NCI-H2196 treated with DMSO at 0.1 percent for 48 hours (cell line): ENCODE measurements at regions not wholly inside any gene's neighbourhood (a gene's known extent, or its start where the extent isn't known, plus 50 kb on each side); places are given as distances from the start of the nearest gene placed in this dataset.

Experiments
- DNase-seq: peaks from one replicate; lab custom pipeline; 2025; ENCODE audit not compliant: unreplicated experiment; lab: John Stamatoyannopoulos, UW

GRCh38 chr7:125599387-125599786, 669.8 kb upstream of the POT1 start:
- DNase-seq, result no peak

- DNase-seq, result no peak
Observed at GRCh38 chr7:125592331-125592730, 662.7 kb upstream of the POT1 start.

GRCh38 chr7:125573126-125573525, 643.5 kb upstream of the POT1 start:
- DNase-seq, result no peak

DNA sequence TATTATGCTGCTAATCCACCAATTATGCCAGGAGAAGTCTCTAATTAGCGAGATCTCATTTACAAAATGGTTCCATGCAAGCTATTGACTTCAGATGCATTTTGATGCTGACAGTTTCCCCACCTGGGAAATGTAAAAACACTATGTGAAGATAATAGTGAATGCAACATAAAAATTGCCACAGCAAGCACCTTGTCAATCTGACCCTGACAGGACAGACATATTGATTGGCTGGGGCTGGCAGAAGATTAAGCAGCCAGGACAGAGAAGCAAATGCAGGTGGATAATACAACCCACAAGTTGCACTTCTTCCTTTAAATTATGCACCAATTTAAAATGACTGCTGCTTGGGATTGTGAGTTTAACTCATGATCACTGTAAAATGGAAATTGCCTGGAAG, 642.8 kb upstream of the POT1 start:
- DNase-seq, result no peak

- no peak for DNase-seq
Observed at GRCh38 chr7:125568799-125569198, 639.2 kb upstream of the POT1 start.

GRCh38 chr7:125567686-125568085, 638.1 kb upstream of the POT1 start:
- no peak for DNase-seq

GRCh38 chr7:125563964-125564529, 634.4 kb upstream of the POT1 start:
- no peak for DNase-seq

- DNase-seq, result no peak
Observed at GRCh38 chr7:125563557-125563956, 633.9 kb upstream of the POT1 start.

GRCh38 chr7:125561006-125561405, 631.4 kb upstream of the POT1 start:
- no peak for DNase-seq

DNA sequence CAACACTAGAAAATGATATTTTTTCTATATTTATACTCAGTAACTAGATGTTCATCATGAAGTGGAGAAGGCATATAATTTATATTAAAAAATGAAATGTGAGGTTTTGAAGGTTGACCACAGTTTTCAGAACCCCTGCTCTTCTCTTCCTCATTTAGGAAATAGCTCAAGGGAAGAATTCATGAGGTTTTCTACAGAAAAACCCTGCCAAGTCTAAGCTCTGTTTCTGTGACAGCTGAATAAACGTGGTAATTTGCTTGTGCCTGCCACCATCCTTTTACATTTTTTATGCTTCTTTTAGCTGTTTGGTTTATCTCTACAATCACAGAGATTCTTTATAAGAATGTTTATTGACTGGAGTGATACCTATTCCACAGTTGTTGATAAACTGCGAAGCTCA, 630.3 kb upstream of the POT1 start:
- DNase-seq, result no peak

DNA sequence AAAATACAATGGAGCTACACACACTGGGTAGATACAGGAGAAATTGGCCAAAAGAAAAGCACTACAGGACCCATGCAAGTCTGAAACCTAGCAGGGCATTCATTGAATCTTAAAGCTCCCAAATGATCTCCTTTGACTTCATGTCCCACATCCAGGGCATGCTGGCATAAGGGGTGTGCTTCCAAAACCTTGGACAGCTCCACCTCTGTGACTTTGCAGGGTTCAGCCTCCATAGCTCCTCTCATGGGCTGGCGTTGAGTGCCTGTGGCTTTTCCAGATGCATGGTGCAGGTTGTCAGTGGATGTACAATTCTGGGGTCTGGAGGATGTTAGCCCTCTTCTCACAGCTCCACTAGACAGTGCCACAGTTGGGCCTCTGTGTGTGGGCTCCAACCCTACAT, 626.3 kb upstream of the POT1 start:
- no peak for DNase-seq

DNA sequence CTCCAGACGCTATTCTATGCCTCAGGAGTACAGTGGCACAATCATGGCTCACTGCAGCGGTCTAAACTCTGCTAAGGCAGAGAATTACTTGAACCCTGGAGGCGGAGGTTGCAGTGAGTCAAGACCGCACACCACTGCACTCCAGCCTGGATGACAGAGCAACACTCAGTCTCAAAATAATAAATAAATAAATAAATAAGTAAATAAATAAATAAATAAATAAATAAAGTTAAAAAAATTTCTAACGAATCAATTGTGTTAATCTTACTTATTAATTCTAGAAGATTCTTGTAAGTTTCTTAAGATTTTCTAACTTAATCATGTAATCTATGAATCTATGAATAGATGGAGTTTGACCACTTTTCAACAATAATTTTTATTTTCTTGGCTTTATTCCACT, 621.4 kb upstream of the POT1 start:
- DNase-seq, result no peak

DNA sequence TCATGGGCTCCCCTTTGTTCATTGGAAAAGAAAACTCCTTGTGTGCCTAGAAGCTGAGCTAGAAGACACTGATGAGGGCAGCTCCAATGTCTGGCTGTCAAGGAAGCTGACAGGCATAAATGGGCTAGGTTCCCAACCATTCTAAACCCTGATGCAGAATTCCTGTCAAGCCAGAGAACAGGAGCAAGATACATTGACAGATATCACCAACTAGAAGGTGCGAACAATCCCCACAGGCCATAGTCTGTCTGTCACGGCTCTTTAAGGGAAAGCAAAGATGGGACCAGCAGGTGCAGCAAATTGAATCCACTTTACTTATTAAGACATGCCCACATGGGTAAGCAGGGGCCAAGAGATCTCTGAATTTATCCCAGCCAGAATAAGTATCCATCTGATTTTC, 617.9 kb upstream of the POT1 start:
- no peak for DNase-seq

GRCh38 chr7:125530553-125530952, 600.9 kb upstream of the POT1 start:
- no peak for DNase-seq

- no peak for DNase-seq
Observed at GRCh38 chr7:125529249-125529648, 599.6 kb upstream of the POT1 start.

DNA sequence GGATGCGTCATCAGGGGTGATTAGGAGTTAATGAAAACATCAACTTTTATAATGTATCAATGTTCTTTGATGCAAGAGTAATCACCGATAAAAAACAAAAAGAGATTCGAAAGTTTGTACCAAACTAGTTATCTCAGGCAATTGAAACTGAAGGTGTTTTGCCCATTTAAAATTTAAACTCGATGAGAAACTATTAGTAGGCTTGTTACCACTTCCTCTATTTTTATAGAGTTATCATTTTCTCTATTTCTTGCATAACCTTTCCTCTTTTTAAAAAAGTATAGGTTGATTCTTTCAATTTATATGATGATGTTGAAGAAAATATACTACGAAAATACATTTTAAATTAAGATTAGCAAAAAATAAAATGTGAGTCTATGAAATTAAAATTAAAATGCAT, 597.3 kb upstream of the POT1 start:
- DNase-seq, result no peak

GRCh38 chr7:125526092-125526491, 596.5 kb upstream of the POT1 start:
- no peak for DNase-seq

- DNase-seq, result peak; percentile 1
Observed at GRCh38 chr7:125516194-125516593, 586.6 kb upstream of the POT1 start.

GRCh38 chr7:125512373-125512772, 582.7 kb upstream of the POT1 start:
- DNase-seq, result no peak

DNA sequence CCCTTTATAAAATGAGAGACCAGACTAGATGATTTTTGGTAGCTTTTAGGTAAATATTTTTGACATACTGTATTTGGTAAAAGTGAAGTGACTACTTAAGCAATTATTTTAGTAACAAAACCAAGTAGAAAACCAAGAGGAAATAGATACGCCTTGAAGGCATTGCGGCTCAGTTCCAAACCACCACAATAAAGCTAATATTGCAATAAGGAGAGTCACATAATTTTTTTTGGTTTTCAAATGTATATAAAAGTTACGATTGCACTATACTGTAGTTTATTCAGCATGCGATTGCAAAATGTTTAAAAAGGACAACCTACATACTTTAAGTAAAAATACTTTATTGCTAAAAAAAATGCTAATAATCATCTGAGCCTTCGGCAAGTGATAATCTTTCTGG, 581.7 kb upstream of the POT1 start:
- no peak for DNase-seq

DNA sequence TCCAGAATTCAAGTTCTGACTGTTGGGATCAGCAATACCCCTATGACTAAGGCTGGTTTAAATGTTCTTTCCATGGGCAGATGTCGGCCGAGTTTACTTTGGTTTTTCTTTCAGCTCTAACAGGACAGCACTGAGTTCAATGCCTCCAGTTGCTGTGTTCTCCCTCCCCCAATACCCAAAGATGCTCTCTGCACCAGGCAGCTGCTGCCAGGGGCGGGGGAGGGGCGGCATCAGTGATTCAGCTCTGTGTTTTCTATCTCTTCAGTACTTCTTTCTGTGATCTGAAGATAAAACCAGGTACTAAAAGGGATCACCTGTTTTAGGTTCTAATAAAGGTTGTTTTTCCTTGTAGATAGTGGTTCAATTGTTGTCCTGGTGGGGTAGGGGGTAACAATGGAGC, 576.7 kb upstream of the POT1 start:
- no peak for DNase-seq

DNA sequence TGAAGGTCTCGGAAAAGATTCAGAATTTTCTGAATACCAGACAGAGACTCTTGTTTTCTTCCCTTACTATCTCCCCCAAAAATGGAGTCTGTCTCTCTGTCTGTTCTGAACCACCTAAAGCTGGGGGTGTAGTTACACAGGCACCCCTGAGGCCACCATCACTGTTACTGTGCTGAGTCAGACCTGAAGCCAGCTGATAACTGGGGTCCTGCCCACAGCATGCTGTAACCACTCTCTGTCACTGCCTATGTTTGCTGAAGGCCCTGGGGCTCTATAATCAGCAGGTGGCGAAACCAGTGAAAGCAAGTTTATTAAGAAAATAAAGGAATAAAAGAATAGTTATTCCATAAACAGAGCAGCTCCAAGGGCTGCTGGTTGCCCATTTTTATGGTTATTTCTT, 575.2 kb upstream of the POT1 start:
- DNase-seq, result no peak

DNA sequence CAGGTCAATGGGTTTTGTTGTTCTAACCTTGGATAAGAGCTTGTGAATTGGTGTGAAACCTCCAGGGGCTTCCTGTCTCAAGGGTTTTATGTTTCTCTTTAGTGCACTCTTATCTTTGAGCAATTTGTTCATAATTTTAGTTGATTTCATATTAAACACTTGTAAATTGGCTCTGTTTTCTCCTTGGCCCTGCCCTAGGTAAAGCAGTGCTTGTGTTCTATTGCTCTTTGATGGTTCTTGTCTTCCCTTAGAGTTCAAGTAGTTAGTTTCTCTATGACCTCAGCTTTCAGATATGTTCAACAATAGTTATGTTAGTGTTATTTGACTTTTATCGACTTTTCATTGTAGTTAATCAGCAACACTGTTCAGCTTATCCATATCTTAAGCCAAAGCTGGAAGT, 566.4 kb upstream of the POT1 start:
- no peak for DNase-seq

GRCh38 chr7:125492521-125492920, 562.9 kb upstream of the POT1 start:
- no peak for DNase-seq
